SK-N-SH (cell line): ENCODE measurements at regions not wholly inside any gene's neighbourhood (a gene's known extent, or its start where the extent isn't known, plus 50 kb on each side); places are given as distances from the start of the nearest gene placed in this dataset.

Source experiments
- YY1 ChIP-seq: IDR thresholded peaks from 2 replicates; pipeline ENCODE4 v1.4.0; 2012; ENCODE audit warnings: low read depth, mild to moderate bottlenecking
- TF ChIP-seq, protein P1 (sequence below): IDR thresholded peaks from 2 replicates; pipeline ENCODE4 v1.6.1; 2012; ENCODE audit warnings: mild to moderate bottlenecking, low read depth, low read length, moderate library complexity

DNA sequence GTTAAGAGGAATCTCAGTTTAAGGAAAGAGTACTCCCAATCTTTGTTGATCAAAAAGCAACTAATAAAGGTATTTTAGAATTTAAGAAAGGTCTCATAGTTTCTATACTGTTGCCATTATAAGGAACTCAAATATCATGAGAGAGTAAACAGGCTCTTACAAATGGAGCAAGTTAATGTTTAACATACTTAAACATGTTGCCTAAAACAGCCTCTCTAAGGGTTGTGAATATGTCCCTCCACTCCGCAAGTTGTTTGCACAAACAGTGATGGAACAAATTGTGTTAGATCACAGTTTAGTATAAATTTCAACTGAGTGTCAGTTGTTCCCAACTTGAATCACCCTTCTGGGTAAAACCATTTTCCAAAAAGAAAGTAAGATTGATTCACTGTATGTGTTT, 1678.3 kb downstream of the PCDH19 start:
- TF ChIP-seq YY1 = no peak
- TF ChIP-seq, protein P1, sequence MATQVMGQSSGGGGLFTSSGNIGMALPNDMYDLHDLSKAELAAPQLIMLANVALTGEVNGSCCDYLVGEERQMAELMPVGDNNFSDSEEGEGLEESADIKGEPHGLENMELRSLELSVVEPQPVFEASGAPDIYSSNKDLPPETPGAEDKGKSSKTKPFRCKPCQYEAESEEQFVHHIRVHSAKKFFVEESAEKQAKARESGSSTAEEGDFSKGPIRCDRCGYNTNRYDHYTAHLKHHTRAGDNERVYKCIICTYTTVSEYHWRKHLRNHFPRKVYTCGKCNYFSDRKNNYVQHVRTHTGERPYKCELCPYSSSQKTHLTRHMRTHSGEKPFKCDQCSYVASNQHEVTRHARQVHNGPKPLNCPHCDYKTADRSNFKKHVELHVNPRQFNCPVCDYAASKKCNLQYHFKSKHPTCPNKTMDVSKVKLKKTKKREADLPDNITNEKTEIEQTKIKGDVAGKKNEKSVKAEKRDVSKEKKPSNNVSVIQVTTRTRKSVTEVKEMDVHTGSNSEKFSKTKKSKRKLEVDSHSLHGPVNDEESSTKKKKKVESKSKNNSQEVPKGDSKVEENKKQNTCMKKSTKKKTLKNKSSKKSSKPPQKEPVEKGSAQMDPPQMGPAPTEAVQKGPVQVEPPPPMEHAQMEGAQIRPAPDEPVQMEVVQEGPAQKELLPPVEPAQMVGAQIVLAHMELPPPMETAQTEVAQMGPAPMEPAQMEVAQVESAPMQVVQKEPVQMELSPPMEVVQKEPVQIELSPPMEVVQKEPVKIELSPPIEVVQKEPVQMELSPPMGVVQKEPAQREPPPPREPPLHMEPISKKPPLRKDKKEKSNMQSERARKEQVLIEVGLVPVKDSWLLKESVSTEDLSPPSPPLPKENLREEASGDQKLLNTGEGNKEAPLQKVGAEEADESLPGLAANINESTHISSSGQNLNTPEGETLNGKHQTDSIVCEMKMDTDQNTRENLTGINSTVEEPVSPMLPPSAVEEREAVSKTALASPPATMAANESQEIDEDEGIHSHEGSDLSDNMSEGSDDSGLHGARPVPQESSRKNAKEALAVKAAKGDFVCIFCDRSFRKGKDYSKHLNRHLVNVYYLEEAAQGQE = no peak
